LNCAP (cell line): ENCODE measurements at regions not wholly inside any gene's neighbourhood (a gene's known extent, or its start where the extent isn't known, plus 50 kb on each side); places are given as distances from the start of the nearest gene placed in this dataset.

ENCODE experiments used
- CTCF ChIP-seq: fragments of 450-650 bp; IDR thresholded peaks from 2 replicates; pipeline ENCODE4 v1.5.1; 2017; ENCODE audit warnings: mild to moderate bottlenecking

DNA sequence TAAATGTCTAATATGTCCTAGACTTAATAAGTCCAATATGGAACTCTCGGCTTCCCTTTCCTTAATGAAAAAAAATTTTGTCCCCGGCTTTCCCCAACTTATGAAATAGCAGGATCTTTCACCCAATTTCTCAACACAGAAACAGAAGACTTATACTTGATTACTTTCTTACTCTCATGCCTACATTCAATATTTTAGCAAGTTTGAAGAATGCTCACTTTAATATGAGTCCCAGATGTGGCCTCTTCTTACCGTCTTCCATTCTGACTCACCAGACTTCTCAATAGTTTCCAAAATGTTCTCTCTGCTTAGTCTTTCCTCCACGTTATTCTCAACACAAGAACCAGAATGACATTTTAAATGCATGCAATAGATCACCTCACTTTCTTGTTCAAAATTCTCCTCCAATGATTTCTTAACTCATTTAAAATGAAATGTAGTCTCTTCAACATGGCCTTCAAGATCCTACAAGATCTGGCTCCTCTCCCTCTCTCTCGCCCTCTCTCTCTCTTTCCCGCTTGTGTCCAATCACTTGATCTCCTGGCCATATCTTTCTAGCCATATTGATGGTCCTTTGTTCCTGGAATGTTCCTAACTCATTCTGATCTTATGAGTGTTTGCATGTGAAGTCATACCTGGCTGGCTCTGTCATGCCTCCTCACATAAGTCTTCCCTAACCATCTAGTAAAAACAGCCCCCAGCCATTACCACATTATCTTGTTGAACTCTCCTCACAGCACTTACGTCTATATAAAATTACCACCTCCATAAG is 119.7 kb upstream of the FAM3C start:
- no peak for TF ChIP-seq CTCF

- TF ChIP-seq CTCF, result no peak
Observed at GRCh38 chr7:121515229-121515628, 119.1 kb upstream of the FAM3C start.

- no peak for TF ChIP-seq CTCF
Observed at GRCh38 chr7:121513105-121513504, 117.0 kb upstream of the FAM3C start.

DNA sequence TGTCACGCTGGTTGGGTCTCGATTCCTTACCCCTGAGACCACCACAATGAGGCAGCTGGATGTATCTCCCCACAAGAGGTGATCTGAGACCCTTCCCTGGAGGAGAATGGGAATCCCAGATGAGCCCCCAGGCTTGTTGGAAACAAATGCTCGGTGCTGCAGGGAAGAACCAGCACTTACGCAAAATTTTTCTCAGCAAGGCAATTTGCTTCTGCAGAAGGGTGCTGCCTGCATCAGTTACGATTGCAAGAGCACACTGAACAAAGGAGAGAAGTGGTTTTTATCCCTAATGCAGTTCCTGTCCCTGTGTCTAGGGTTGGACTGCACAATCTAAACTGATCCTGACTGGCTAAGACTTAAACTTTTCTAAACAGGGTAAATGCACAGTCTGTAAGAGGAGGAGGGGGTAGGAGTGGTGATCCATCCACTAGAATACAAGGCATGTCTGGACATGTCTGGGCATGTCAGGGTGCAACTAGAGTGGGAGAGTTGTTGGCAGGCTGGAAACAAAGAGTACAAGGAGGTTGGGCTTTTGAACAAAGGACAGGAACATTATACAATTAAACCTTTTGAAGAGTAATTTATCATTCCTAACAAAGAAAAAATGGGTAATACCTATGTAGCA is 114.9 kb upstream of the FAM3C start:
- no peak for TF ChIP-seq CTCF

DNA sequence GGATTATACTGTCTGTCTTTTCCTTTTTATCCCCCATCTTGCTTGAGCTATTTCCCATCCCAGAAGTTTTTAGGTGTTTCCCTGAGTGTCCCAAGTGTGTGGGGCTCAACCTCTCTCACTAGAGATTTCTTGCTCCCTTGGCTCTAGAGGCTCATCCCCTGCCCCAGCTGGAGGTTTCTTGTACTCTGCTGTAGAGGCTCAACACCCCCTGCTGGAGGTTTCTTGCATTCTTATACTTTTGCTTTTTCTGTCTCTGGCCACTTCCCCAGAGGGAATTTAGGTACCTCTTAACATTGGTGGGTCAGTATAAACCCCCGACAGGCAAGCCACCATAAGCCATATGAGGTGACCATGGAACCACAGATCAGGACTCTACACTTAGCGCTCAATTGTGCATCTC is 114.2 kb upstream of the FAM3C start:
- no peak for TF ChIP-seq CTCF

DNA sequence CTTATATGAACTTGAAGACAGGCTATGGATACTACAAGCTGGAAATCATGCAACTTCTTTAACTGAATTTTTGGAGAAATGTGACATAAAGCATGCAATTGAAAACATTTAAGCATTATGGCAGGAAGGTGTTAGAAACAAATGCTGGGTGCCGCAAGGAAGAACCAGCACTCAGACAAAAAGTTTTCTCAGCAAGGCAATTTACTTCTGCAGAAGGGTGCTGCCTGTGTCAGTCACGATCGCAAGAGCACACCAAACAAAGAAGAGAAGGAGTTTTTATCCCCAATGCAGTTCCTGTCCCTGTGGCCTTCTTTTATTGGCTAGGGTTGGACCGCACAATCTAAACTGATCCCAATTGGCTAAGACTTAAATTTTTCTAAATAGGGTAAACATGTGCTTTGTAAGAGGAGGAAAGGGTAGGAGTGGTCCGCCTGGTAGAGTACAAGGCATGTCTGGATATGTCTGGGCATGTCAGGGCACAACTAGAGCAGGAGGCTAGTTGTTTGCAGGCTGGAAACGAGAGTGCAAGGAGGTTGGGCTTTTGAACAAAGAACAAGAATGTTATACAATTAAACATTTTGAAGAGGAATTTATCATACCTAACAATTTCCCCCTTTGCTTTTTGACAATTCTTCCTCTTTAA is 109.6 kb upstream of the FAM3C start:
- no peak for TF ChIP-seq CTCF

DNA sequence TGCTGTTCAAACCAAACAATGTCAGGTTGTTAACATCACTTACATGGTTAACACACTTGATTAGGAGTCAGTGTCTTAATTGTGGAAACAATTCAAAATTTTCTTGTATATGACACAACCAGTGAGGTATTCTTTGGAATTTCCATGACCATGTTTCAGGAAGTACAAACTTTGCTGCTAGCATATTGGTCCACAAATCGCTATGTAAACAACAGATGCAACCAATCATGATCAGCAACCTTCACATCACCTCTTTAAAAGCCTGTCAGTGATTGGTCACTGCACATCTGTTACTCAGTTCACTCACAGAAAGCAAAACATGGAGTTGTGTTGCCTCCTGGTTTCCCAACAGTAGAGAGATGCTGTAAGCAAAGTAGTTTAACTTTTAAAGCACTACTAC is 108.9 kb upstream of the FAM3C start:
- TF ChIP-seq CTCF, result no peak
